Stromal cell of bone marrow (primary cell): ENCODE measurements at regions not wholly inside any gene's neighbourhood (a gene's known extent, or its start where the extent isn't known, plus 50 kb on each side); places are given as distances from the start of the nearest gene placed in this dataset.
"Not testable (repeated sequence)": the region's sequence is repeated elsewhere in the genome, so short reads cannot be mapped to it uniquely, and the experiment has no call there.

Experiments
- DNase-seq: peaks from one replicate; pipeline ENCODE4 v3.0.0-alpha.2; 2012; ENCODE audit warnings: low read depth

GRCh38 chr16:80915079-80915450, 91.6 kb downstream of the CMC2 start:
- DNase-seq: no peak

- DNase-seq: no peak
Measured at GRCh38 chr16:80914379-80915078, 92.2 kb downstream of the CMC2 start.

- DNase-seq: no peak
Measured at GRCh38 chr16:80913397-80913796, 93.3 kb downstream of the CMC2 start.

GRCh38 chr16:80912651-80913050, 94.0 kb downstream of the CMC2 start:
- no peak for DNase-seq

- DNase-seq: no peak
Measured at GRCh38 chr16:80910434-80910833, 96.3 kb downstream of the CMC2 start.

GRCh38 chr16:80909720-80910119, 97.0 kb downstream of the CMC2 start:
- DNase-seq: no peak

GRCh38 chr16:80906169-80906568, 100.5 kb downstream of the CMC2 start:
- not testable (repeated sequence) for DNase-seq

GRCh38 chr16:80903616-80904015, 99.2 kb upstream of the CDYL2 start:
- no peak for DNase-seq

- DNase-seq: no peak
Measured at GRCh38 chr16:80902306-80903110, 98.1 kb upstream of the CDYL2 start.

GRCh38 chr16:80900593-80900954, 96.2 kb upstream of the CDYL2 start:
- no peak for DNase-seq

- DNase-seq: peak; percentile 96
Measured at GRCh38 chr16:80899809-80900592, 95.6 kb upstream of the CDYL2 start.

- DNase-seq: no peak
Measured at GRCh38 chr16:80896776-80897175, 92.4 kb upstream of the CDYL2 start.

GRCh38 chr16:80894091-80894490, 89.7 kb upstream of the CDYL2 start:
- no peak for DNase-seq

- DNase-seq: no peak
Measured at GRCh38 chr16:80893686-80894085, 89.3 kb upstream of the CDYL2 start.

- not testable (repeated sequence) for DNase-seq
Measured at GRCh38 chr16:80892395-80892794, 88.0 kb upstream of the CDYL2 start.

- no peak for DNase-seq
Measured at GRCh38 chr16:80889779-80890359, 85.5 kb upstream of the CDYL2 start.

- DNase-seq: no peak
Measured at GRCh38 chr16:80887062-80887461, 82.7 kb upstream of the CDYL2 start.

- no peak for DNase-seq
Measured at GRCh38 chr16:80883816-80884215, 79.4 kb upstream of the CDYL2 start.

GRCh38 chr16:80883159-80883642, 78.8 kb upstream of the CDYL2 start:
- DNase-seq: no peak

- DNase-seq: no peak
Measured at GRCh38 chr16:80875616-80876015, 71.2 kb upstream of the CDYL2 start.

GRCh38 chr16:80874925-80875324, 70.5 kb upstream of the CDYL2 start:
- DNase-seq: no peak

GRCh38 chr16:80862160-80862705, 57.8 kb upstream of the CDYL2 start:
- DNase-seq: no peak
